ENCODE measurements at regions not wholly inside any gene's neighbourhood (a gene's known extent, or its start where the extent isn't known, plus 50 kb on each side); places are given as distances from the start of the nearest gene placed in this dataset.

DNA sequence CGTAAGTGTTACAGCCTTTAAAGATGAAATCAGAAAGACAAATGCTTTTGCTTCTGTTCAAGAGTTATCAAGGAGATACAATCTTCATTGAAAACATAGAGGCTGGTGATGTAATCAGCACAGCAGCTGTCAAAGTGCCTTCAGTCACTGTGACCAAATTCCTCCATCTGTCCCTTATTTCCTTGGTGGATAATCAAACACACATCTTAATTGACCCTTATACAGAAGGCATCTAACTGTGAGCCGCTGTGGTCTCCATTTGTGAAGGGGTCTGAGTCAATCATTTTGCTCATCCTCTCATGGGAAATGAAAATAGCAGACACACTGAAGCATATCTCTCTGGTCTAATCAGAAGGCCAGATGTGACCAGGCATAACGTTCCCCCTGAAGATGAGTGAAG, 130.1 kb upstream of the TLR4 start:
- Histone ChIP-seq H3K4me3 (no peak overlapping the region), H3K9me3 (no peaks in the 10 kb centered on the region), H3K4me1 (no peaks in the 10 kb centered on the region), H3K36me3 (ENCODE audit: low read depth, missing control alignments) (no peaks in the 10 kb centered on the region), H3K27ac (no peak overlapping the region), H3K27me3 (no peaks in the 10 kb centered on the region)
- intact Hi-C loops (cut with DNase I; ENCODE audit: low total_unique reads) = no loop called here
- no peak for DNase-seq
- WGBS, 2 donors = 77 to 78% methylated on average over 3 of the region's 3 CpGs
- TF ChIP-seq POLR2A (IDR thresholded peaks at IDR 0.05) = no peak
- TF ChIP-seq, protein P1, sequence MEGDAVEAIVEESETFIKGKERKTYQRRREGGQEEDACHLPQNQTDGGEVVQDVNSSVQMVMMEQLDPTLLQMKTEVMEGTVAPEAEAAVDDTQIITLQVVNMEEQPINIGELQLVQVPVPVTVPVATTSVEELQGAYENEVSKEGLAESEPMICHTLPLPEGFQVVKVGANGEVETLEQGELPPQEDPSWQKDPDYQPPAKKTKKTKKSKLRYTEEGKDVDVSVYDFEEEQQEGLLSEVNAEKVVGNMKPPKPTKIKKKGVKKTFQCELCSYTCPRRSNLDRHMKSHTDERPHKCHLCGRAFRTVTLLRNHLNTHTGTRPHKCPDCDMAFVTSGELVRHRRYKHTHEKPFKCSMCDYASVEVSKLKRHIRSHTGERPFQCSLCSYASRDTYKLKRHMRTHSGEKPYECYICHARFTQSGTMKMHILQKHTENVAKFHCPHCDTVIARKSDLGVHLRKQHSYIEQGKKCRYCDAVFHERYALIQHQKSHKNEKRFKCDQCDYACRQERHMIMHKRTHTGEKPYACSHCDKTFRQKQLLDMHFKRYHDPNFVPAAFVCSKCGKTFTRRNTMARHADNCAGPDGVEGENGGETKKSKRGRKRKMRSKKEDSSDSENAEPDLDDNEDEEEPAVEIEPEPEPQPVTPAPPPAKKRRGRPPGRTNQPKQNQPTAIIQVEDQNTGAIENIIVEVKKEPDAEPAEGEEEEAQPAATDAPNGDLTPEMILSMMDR (IDR thresholded peaks at IDR 0.05) = no peak

DNA sequence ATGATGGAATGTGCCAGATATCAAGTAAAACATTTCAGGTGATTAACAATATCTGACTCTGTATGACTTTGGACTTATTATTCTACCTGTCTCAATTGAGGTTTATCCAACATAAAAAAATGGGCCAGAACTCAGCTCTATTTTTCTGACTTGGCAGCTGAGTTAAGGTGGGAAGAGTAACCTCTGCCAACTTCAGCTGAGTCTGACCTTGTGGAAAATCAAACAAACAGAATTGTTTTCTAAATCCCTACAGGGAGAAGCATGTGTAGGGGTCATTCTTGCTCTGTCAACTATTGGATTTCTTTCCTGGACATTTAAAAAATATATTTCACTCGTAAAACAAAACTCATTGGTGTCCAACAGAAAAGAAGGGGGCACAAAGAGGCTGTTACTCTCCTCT, 139.4 kb upstream of the TLR4 start:
- no peak for DNase-seq
- no peak overlapping the region for H3K27ac ChIP-seq
- intact Hi-C loops (cut with DNase I; ENCODE audit: low total_unique reads) = no loop called here
- no peak for TF ChIP-seq POLR2A (IDR thresholded peaks at IDR 0.05)
- TF ChIP-seq, protein P1 (IDR thresholded peaks at IDR 0.05) = no peak
- no peaks in the 10 kb centered on the region for H3K4me1 ChIP-seq
- H3K4me3 ChIP-seq = no peak overlapping the region
- H3K27me3 ChIP-seq = no peaks in the 10 kb centered on the region
- no peaks in the 10 kb centered on the region for H3K9me3 ChIP-seq
- H3K36me3 ChIP-seq (ENCODE audit: low read depth, missing control alignments) = no peaks in the 10 kb centered on the region
- 50 to 51% methylated on average over 1 of the region's 1 CpG for WGBS, 2 donors

DNA sequence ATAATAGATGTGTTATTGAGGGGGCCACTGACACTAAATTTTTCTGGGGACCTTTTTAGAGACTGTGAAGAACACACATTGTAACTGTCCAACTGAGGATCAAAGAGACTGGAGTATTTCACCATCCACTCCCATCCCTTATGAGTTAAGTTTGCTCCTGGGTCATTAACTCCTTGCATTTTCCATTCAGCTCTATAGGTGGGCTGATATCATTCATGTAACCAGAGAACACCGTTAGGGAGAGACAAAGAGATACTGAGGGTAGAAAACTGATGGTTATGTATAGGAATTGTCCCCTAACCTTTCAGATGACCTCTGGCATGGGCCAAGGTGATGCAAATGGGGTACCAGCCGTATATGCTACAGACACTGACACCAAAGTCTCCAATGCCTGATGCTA, 142.4 kb upstream of the TLR4 start:
- Histone ChIP-seq H3K4me1 (no peaks in the 10 kb centered on the region), H3K27ac (no peak overlapping the region), H3K9me3 (no peaks in the 10 kb centered on the region), H3K27me3 (no peaks in the 10 kb centered on the region), H3K4me3 (no peak overlapping the region), H3K36me3 (ENCODE audit: low read depth, missing control alignments) (no peaks in the 10 kb centered on the region)
- WGBS, 2 donors = 49 to 80% methylated on average over 2 of the region's 2 CpGs
- DNase-seq = no peak
- TF ChIP-seq, protein P1 (IDR thresholded peaks at IDR 0.05) = no peak
- no peak for TF ChIP-seq POLR2A (IDR thresholded peaks at IDR 0.05)
- intact Hi-C loops (cut with DNase I; ENCODE audit: low total_unique reads) = no loop called here

DNA sequence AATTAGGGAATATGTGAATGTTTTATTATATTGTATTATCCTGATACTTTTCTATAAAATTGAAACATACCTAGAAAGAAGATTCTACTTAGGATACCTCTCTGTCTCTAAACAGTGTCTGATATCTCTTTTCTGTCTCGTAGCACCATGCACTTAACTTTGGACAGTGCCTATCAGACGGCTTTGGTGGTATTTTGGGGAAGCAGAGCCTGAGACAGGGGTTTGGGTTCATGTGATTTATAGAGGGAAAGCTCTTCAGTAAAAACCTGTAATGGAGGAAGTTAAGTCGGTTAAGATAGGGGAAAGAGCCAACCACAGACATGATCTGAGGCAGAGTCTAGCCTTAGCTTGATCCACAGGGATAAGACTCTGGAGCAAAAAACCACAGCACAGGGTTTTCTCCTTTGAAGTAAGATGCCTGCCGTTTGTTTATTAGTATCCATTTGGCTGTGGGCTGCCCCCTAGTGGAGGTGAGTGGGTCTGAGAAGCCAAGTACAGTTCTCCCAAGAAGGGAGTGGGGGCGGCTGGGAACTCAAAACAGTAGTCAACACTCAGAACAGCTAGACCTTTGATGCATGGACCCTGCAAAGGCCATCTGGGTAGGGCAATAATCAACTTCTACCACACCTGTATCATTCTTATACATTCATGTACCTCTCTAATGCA, 141.2 kb upstream of the ASTN2 start:
- TF ChIP-seq, protein P1 (IDR thresholded peaks at IDR 0.05) = peak in 1 of 3 experiments; percentile 31
- TF ChIP-seq POLR2A (IDR thresholded peaks at IDR 0.05) = no peak
- WGBS, 2 donors = 62 to 65% methylated on average over 5 of the region's 5 CpGs

DNA sequence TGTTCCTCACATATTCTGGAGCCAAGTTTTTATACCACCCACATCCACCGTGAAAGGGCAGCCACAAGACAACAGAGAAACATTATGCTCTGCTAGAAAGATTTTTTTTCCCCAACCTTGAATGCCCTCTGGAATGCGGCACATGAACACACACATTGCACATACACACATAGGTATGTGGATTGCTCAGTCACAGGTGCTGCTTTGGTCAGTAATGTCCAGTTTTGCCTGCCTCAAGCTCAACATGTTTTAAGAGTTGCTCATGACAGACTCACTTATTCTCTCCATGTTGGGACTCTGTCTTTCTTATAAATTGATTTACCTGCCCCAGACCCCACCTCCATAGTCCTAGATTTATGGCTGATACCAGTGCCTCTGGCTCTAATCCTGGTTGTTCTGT, 138.0 kb upstream of the ASTN2 start:
- TF ChIP-seq, protein P1 (IDR thresholded peaks at IDR 0.05) = no peak

More for the DNA sequence above, 141.2 kb upstream of the ASTN2 start:
- Histone ChIP-seq H3K4me1 (no peaks in the 10 kb centered on the region), H3K9me3 (no peaks in the 10 kb centered on the region), H3K27ac (no peak overlapping the region), H3K36me3 (ENCODE audit: low read depth, missing control alignments) (no peaks in the 10 kb centered on the region), H3K27me3 (no peaks in the 10 kb centered on the region), H3K4me3 (no peak overlapping the region)
- DNase-seq = peak; percentile 84
- intact Hi-C loops (cut with DNase I; ENCODE audit: low total_unique reads) = no loop called here

More for the DNA sequence above, 138.0 kb upstream of the ASTN2 start:
- Histone ChIP-seq H3K4me3 (no peak overlapping the region), H3K36me3 (ENCODE audit: low read depth, missing control alignments) (no peaks in the 10 kb centered on the region), H3K27ac (no peak overlapping the region), H3K27me3 (no peaks in the 10 kb centered on the region), H3K9me3 (no peaks in the 10 kb centered on the region), H3K4me1 (no peaks in the 10 kb centered on the region)
- 86 to 89% methylated on average over 2 of the region's 2 CpGs for WGBS, 2 donors
- intact Hi-C loops (cut with DNase I; ENCODE audit: low total_unique reads) = no loop called here
- DNase-seq = no peak

All from testis (tissue), 2 donors.